Activated CD8-positive, alpha-beta T cell treated with anti-CD3 and anti-CD28 coated beads for 36 hours (primary cell): ENCODE measurements at regions not wholly inside any gene's neighbourhood (a gene's known extent, or its start where the extent isn't known, plus 50 kb on each side); places are given as distances from the start of the nearest gene placed in this dataset.

Experiments used
- ATAC-seq: fragments of 200-7000 bp; cut with Tn5 transposase; one replicate; pipeline ENCODE4 v1.10.0; 2021; ENCODE audit warnings: mild to moderate bottlenecking, moderate library complexity
- CTCF ChIA-PET: fragments of 350-600 bp; sonication (Branson Sonifier 250); formaldehyde crosslinking; loops from one replicate; lab custom pipeline; 2021; ENCODE audit warnings: antibody characterized with exemption; lab: Charles Lee
- POLR2A ChIA-PET: fragments of 350-600 bp; sonication (Branson Sonifier 250); formaldehyde crosslinking; loops from one replicate; lab custom pipeline; 2021; ENCODE audit warnings: antibody characterized with exemption; lab: Charles Lee
- DNase-seq: peaks from one replicate; pipeline ENCODE4 v3.0.0-alpha.2; 2020
- H3K27ac Mint-ChIP-seq: one replicate; pipeline ENCODE4 v1.8.0; 2021; ENCODE audit warnings: mild to moderate bottlenecking, mixed read lengths
- H3K27me3 Mint-ChIP-seq: one replicate; pipeline ENCODE4 v1.8.0; 2021; ENCODE audit warnings: mixed read lengths
- H3K36me3 Mint-ChIP-seq: one replicate; pipeline ENCODE4 v1.8.0; 2021; ENCODE audit warnings: low read depth, mixed read lengths
- H3K4me1 Mint-ChIP-seq: one replicate; pipeline ENCODE4 v1.8.0; 2021; ENCODE audit warnings: low read depth, mixed read lengths
- H3K4me3 Mint-ChIP-seq: one replicate; pipeline ENCODE4 v1.8.0; 2021; ENCODE audit warnings: mild to moderate bottlenecking, moderate library complexity, mixed read lengths
- H3K9me3 Mint-ChIP-seq: one replicate; pipeline ENCODE4 v1.8.0; 2021; ENCODE audit warnings: mixed read lengths
- CTCF ChIP-seq: fragments of 200-600 bp; IDR thresholded peaks from one replicate; pipeline ENCODE4 v1.8.0; 2022; ENCODE audit warnings: antibody characterized with exemption, mild to moderate bottlenecking
- intact Hi-C: fragments of 100-400 bp; cut with micrococcal nuclease; formaldehyde crosslinking; loops from one replicate; pipeline ENCODE4 v1.10.0; 2022

GRCh38 chr22:27488456-27489177 lies 312.9 kb downstream of the MN1 start:
- peaks cover 4% of the 10 kb centered on the region for H3K27me3 Mint-ChIP-seq
- intact Hi-C loops, result no loop called here
- POLR2A ChIA-PET, result interaction anchor here (0.6 kb wide), 1 partner anchor 145 kb away, joined by 3 read pairs; no protein-coding TSS in a partner anchor

GRCh38 chr22:27489178-27489675 lies 312.3 kb downstream of the MN1 start:
- peaks cover 15% of the 10 kb centered on the region for H3K9me3 Mint-ChIP-seq
- DNase-seq, result no peak
- no peaks in the 10 kb centered on the region for H3K4me1 Mint-ChIP-seq
- H3K27me3 Mint-ChIP-seq, result peaks cover 2% of the 10 kb centered on the region
- ChIA-PET POLR2A (no interaction called here), CTCF (no interaction called here)
- intact Hi-C loops, result no loop called here
- no peak overlapping the region for H3K4me3 Mint-ChIP-seq
- H3K27ac Mint-ChIP-seq, result no peak overlapping the region
- TF ChIP-seq CTCF, result no peak
- no peak for ATAC-seq
- H3K36me3 Mint-ChIP-seq, result no peaks in the 10 kb centered on the region

More at GRCh38 chr22:27488456-27489177, 312.9 kb downstream of the MN1 start:
- no peaks in the 10 kb centered on the region for H3K36me3 Mint-ChIP-seq
- ATAC-seq, result no peak
- H3K9me3 Mint-ChIP-seq, result peaks cover 15% of the 10 kb centered on the region
- no peak for DNase-seq
- no peak overlapping the region for H3K4me3 Mint-ChIP-seq
- no peak overlapping the region for H3K27ac Mint-ChIP-seq
- H3K4me1 Mint-ChIP-seq, result no peaks in the 10 kb centered on the region
- CTCF ChIA-PET, result no interaction called here
- TF ChIP-seq CTCF, result no peak

- intact Hi-C loops, result no loop called here
- H3K36me3 Mint-ChIP-seq, result no peaks in the 10 kb centered on the region
- H3K9me3 Mint-ChIP-seq, result peaks cover 15% of the 10 kb centered on the region
- CTCF ChIA-PET, result no interaction called here
- peaks cover 2% of the 10 kb centered on the region for H3K27me3 Mint-ChIP-seq
- POLR2A ChIA-PET, result no interaction called here
- no peaks in the 10 kb centered on the region for H3K4me1 Mint-ChIP-seq
- ATAC-seq (no peak), DNase-seq (no peak)
- H3K4me3 Mint-ChIP-seq, result no peak overlapping the region
- no peak overlapping the region for H3K27ac Mint-ChIP-seq
- TF ChIP-seq CTCF, result no peak
These were observed 311.5 kb downstream of the MN1 start for GRCh38 chr22:27490080-27490479.

GRCh38 chr22:27491888-27492287 lies 309.7 kb downstream of the MN1 start:
- CTCF ChIA-PET, result no interaction called here
- intact Hi-C loops, result no loop called here
- DNase-seq (no peak), ATAC-seq (no peak)
- H3K9me3 Mint-ChIP-seq, result peaks cover 15% of the 10 kb centered on the region
- no peak for TF ChIP-seq CTCF
- H3K36me3 Mint-ChIP-seq, result no peaks in the 10 kb centered on the region
- POLR2A ChIA-PET, result no interaction called here
- H3K4me3 Mint-ChIP-seq, result no peak overlapping the region
- H3K27me3 Mint-ChIP-seq, result peaks cover 2% of the 10 kb centered on the region
- no peaks in the 10 kb centered on the region for H3K4me1 Mint-ChIP-seq
- H3K27ac Mint-ChIP-seq, result no peak overlapping the region

GRCh38 chr22:27492566-27493201 lies 308.9 kb downstream of the MN1 start:
- ATAC-seq, result no peak
- intact Hi-C loops, result no loop called here
- no peaks in the 10 kb centered on the region for H3K36me3 Mint-ChIP-seq
- H3K4me1 Mint-ChIP-seq, result no peaks in the 10 kb centered on the region
- H3K4me3 Mint-ChIP-seq, result no peak overlapping the region
- H3K27me3 Mint-ChIP-seq, result no peaks in the 10 kb centered on the region
- peaks cover 15% of the 10 kb centered on the region for H3K9me3 Mint-ChIP-seq
- no peak overlapping the region for H3K27ac Mint-ChIP-seq
- TF ChIP-seq CTCF, result no peak
- CTCF ChIA-PET, result no interaction called here
- POLR2A ChIA-PET, result no interaction called here
- DNase-seq, result no peak
